H1 (cell line): ENCODE measurements at regions not wholly inside any gene's neighbourhood (a gene's known extent, or its start where the extent isn't known, plus 50 kb on each side); places are given as distances from the start of the nearest gene placed in this dataset.

Experiments
- CTBP2 ChIP-seq: IDR thresholded peaks from 2 replicates; pipeline ENCODE4 v1.7.0; 2011; ENCODE audit warnings: borderline replicate concordance, mild to moderate bottlenecking, moderate library complexity, mixed read lengths, low read length; ENCODE audit not compliant: insufficient read depth, insufficient read length
- JUN ChIP-seq: IDR thresholded peaks from 2 replicates; pipeline ENCODE4 v1.6.1; 2011; ENCODE audit warnings: low read depth, mild to moderate bottlenecking, improper control_type of control experiment, low read length
- NANOG ChIP-seq: IDR thresholded peaks from 2 replicates; pipeline ENCODE4 v1.6.1; 2011; ENCODE audit warnings: low read length, low read depth, mild to moderate bottlenecking, inconsistent platforms; ENCODE audit not compliant: insufficient read depth, poor library complexity, severe bottlenecking
- SIRT6 ChIP-seq: IDR thresholded peaks from one replicate; pipeline ENCODE4 v1.7.1; 2012; ENCODE audit warnings: low read length, inconsistent platforms
- SP1 ChIP-seq: IDR thresholded peaks from 2 replicates; pipeline ENCODE4 v1.6.1; 2011; ENCODE audit warnings: low read depth, low read length
- TAF7 ChIP-seq: optimal IDR thresholded peaks from 2 replicates; pipeline ENCODE3; 2011; ENCODE audit warnings: low read depth, mild to moderate bottlenecking, inconsistent platforms, low read length, moderate library complexity, borderline replicate concordance
- TF ChIP-seq, protein P1 (sequence below): fragments of 300-600 bp; sonication (generic); IDR thresholded peaks from 2 replicates; pipeline ENCODE4 v1.7.1; 2012; ENCODE audit warnings: low read length, moderate library complexity, mild to moderate bottlenecking, inconsistent platforms; ENCODE audit not compliant: insufficient replicate concordance
- TF ChIP-seq, protein P2 (sequence below): IDR thresholded peaks from 2 replicates; pipeline ENCODE4 v1.6.1; 2012; ENCODE audit warnings: inconsistent platforms

DNA sequence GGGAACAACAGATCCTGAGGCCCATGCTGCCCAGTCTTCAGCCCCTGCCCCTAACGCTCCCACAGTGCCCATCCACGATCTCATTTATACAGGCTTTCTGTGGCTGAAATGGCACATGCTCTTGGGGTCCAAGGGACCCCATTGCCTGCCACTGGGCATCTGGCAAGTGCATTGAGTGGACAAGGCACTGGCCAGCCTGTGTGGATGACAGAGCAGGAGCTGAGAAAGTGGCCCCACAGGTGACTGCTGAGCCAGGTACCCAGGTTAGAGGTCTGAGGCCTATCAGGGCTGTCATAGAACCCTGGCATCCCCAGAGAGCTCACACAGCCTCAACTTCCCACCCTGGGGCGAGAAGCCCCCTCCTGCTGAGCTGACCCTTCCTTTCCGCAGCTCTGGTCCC is 86.0 kb upstream of the NXT1 start (continued):
- TF ChIP-seq, protein P1, sequence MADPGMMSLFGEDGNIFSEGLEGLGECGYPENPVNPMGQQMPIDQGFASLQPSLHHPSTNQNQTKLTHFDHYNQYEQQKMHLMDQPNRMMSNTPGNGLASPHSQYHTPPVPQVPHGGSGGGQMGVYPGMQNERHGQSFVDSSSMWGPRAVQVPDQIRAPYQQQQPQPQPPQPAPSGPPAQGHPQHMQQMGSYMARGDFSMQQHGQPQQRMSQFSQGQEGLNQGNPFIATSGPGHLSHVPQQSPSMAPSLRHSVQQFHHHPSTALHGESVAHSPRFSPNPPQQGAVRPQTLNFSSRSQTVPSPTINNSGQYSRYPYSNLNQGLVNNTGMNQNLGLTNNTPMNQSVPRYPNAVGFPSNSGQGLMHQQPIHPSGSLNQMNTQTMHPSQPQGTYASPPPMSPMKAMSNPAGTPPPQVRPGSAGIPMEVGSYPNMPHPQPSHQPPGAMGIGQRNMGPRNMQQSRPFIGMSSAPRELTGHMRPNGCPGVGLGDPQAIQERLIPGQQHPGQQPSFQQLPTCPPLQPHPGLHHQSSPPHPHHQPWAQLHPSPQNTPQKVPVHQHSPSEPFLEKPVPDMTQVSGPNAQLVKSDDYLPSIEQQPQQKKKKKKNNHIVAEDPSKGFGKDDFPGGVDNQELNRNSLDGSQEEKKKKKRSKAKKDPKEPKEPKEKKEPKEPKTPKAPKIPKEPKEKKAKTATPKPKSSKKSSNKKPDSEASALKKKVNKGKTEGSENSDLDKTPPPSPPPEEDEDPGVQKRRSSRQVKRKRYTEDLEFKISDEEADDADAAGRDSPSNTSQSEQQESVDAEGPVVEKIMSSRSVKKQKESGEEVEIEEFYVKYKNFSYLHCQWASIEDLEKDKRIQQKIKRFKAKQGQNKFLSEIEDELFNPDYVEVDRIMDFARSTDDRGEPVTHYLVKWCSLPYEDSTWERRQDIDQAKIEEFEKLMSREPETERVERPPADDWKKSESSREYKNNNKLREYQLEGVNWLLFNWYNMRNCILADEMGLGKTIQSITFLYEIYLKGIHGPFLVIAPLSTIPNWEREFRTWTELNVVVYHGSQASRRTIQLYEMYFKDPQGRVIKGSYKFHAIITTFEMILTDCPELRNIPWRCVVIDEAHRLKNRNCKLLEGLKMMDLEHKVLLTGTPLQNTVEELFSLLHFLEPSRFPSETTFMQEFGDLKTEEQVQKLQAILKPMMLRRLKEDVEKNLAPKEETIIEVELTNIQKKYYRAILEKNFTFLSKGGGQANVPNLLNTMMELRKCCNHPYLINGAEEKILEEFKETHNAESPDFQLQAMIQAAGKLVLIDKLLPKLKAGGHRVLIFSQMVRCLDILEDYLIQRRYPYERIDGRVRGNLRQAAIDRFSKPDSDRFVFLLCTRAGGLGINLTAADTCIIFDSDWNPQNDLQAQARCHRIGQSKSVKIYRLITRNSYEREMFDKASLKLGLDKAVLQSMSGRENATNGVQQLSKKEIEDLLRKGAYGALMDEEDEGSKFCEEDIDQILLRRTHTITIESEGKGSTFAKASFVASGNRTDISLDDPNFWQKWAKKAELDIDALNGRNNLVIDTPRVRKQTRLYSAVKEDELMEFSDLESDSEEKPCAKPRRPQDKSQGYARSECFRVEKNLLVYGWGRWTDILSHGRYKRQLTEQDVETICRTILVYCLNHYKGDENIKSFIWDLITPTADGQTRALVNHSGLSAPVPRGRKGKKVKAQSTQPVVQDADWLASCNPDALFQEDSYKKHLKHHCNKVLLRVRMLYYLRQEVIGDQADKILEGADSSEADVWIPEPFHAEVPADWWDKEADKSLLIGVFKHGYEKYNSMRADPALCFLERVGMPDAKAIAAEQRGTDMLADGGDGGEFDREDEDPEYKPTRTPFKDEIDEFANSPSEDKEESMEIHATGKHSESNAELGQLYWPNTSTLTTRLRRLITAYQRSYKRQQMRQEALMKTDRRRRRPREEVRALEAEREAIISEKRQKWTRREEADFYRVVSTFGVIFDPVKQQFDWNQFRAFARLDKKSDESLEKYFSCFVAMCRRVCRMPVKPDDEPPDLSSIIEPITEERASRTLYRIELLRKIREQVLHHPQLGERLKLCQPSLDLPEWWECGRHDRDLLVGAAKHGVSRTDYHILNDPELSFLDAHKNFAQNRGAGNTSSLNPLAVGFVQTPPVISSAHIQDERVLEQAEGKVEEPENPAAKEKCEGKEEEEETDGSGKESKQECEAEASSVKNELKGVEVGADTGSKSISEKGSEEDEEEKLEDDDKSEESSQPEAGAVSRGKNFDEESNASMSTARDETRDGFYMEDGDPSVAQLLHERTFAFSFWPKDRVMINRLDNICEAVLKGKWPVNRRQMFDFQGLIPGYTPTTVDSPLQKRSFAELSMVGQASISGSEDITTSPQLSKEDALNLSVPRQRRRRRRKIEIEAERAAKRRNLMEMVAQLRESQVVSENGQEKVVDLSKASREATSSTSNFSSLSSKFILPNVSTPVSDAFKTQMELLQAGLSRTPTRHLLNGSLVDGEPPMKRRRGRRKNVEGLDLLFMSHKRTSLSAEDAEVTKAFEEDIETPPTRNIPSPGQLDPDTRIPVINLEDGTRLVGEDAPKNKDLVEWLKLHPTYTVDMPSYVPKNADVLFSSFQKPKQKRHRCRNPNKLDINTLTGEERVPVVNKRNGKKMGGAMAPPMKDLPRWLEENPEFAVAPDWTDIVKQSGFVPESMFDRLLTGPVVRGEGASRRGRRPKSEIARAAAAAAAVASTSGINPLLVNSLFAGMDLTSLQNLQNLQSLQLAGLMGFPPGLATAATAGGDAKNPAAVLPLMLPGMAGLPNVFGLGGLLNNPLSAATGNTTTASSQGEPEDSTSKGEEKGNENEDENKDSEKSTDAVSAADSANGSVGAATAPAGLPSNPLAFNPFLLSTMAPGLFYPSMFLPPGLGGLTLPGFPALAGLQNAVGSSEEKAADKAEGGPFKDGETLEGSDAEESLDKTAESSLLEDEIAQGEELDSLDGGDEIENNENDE, result no peak
- no peak for TF ChIP-seq CTBP2
- TF ChIP-seq SP1, result no peak
- TF ChIP-seq, protein P2, sequence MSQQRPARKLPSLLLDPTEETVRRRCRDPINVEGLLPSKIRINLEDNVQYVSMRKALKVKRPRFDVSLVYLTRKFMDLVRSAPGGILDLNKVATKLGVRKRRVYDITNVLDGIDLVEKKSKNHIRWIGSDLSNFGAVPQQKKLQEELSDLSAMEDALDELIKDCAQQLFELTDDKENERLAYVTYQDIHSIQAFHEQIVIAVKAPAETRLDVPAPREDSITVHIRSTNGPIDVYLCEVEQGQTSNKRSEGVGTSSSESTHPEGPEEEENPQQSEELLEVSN, result no peak
- TF ChIP-seq JUN, result no peak
- no peak for TF ChIP-seq TAF7
- TF ChIP-seq NANOG, result no peak
- TF ChIP-seq SIRT6, result no peak
